HG03432 (cell line): ENCODE measurements at regions not wholly inside any gene's neighbourhood (a gene's known extent, or its start where the extent isn't known, plus 50 kb on each side); places are given as distances from the start of the nearest gene placed in this dataset.

Experiments
- ATAC-seq: cut with Tn5 transposase; IDR thresholded peaks from one replicate; pipeline ENCODE4 v1.9.1; 2021; ENCODE audit warnings: mild to moderate bottlenecking, moderate library complexity; ENCODE audit not compliant: unreplicated experiment

DNA sequence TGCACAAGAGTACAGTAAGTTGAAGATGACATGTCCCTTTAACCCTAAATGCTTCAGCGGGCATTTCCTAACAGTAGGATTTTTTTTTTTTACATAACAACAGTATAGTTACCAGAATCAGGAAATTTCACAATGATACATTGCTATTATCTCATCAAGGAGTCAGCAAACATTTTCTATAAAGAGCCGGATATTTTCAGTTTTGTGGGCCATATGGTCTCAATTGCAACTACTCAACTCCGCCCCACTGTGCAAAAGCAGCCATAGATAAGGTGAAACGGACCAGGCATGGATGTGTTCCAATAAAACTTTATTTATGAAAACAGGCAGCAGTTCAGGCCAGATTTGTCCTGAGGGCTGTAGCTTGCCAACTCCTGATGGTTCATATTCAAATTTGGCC lies 130.6 kb downstream of the SMAD6 start:
- no peak for ATAC-seq

DNA sequence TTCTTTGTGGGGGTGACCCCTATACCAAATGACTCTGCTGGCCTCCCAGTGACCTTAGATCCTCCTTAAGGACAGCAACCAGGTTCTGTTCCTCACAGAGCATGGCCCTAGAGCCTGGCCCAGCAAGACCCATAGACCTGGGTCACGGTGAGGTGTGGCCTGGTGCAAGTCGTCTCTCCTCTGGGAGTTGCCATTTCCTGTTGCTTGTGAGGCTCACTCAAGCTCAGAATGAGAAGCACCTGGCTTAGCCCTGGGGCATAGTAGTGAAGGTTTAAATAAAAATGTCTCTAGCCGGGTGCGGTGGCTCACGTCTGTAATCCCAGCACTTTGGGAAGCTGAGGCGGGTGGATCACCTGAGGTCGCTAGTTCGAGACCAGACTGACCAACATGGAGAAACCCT lies 131.3 kb downstream of the SMAD6 start:
- no peak for ATAC-seq

DNA sequence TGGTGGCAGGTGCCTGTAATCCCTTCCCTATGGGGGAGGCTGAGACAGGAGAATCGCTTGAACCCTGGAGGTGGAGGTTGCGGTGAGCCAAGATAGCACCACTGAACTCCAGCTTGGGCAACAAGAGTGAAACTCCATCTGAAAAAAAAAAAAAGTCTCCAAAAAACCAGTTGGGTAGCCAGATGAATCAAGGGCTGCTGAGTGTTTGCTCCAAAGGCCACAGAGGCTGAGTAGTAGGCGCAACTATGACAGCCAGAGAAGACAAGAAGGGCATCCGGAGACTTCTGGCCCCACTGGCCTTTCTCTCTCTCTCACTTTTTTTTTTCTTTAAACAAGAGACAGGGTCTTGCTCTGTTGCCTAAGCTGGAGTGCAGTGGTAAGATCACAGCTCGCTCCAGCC lies 131.8 kb downstream of the SMAD6 start:
- ATAC-seq, result no peak

DNA sequence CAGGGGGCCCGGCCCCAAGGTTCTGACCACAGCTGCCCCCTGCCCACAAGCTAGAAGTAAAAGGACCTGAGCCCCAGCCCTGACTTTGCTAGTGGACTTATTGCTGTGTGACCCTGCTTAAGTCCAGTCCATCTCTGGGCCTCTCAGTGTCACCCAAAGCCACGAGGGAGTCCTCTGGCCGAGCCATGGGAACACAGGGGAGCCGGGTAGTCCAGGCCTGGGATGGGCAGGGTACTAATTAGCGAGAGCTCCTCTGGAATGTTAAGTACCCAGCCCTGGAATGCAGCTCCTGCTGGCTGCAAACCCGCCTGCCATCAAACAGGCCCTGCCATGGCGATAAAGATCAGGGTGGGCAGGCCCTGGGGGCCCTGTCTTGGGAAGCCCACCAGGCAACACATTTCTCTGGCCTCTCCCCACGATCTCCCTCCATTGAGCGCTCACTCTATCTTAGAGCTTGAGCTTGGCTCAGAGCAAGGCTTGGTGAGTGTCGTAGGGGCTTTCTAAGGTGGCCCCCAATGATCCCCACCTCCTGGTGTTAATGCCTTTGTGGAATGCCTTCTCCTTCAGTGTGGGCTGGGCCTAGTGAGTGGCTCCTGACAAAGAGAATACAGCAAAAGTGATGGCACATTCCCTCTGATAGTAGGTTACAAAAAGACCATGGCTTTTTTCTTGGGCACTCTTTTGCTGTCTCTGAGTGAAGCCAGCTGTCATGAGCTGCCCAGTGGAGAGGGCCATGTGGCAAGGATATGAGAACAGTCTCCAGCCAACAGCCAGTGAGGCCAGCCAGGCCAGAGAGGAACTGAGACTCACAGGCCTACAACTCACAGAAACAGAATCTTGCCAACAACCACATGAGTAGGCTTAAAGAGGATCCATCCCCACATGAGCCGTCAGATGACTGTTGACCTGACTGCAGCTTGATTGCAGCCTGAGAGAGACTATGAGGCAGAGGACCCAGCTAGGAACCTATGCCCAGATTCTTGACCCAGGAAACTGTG lies 133.1 kb downstream of the SMAD6 start:
- ATAC-seq, result no peak

DNA sequence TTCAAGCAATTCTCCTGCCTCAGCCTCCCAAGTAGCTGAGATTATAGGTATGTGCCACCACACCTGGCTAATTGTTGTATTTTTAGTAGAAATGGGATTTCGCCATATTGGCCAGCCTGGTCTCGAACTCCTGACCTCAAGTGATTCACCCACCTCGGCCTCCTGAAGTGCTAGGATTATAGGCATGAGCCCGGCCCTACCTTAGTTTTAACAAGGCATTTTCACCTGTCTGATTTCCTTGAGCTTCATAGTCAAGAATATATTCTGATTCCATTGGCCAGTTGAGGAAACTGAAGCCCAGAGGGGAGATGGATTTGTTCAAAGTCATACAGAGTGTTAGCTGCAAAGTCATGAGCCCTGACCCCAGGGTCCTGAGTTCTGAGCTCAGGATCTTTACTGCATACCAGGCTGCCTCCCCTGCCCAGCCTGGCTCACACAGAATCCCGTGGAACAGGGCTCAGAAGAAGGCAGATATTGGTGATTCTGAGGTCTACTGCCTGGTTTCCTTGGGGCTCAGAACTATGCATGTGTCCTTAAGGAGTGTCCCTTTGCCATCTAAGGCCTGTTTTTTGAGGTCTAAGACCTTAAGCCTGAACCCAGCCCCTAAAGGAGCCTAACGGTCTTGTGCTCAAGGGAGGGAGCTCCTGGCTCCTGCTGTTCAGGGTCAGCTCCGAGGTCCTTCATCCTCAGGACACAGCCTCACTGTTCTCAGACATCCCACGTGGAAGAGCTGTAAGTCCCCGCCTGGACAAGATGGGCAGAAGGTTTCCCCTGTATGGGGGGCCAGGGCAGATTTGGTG lies 134.4 kb downstream of the SMAD6 start:
- no peak for ATAC-seq

DNA sequence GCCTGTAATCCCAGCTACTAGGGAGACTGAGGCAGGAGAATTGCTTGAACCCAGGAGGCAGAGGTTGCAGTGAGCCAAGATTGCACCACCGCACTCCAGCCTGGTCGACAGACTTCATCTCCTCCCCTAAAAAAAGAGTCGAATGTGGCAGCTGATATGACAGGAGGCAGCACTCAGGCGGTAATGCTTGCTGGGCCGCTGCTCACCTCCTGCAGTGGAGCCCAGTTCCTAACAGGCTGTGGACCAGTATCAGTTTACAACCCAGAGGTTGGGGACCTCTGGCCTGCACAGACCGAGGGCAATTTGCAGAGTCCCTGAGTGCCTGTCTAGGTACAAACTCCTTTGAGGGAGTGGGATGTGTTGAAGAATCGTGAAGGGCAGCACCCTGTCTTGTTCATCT lies 136.2 kb downstream of the SMAD6 start:
- ATAC-seq, result no peak

DNA sequence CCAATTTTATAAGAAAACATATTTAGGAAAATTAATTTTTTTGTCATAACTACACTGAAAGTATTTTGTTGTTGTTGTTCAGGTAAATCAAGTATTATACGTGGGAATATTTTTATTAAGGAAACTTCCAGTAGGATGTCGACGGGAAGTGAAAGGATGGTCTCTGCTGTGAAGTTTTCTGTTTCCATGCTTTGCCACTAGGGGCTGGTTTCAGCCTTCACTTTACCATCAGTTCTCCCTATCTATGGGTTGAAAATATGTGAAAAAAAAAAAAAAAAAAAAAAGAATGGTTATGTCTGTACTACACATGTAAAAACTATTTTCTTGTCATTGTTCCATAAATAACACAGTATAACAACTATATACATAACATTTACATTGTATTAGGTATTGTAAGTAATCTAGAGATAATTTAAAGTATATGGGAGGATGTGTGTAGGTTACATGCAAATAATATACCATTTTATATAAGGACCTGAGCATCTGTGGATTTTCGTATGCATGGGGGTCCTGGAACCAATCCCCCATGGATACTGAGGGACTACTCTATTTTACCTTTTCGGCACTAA lies 136.7 kb downstream of the SMAD6 start:
- no peak for ATAC-seq

DNA sequence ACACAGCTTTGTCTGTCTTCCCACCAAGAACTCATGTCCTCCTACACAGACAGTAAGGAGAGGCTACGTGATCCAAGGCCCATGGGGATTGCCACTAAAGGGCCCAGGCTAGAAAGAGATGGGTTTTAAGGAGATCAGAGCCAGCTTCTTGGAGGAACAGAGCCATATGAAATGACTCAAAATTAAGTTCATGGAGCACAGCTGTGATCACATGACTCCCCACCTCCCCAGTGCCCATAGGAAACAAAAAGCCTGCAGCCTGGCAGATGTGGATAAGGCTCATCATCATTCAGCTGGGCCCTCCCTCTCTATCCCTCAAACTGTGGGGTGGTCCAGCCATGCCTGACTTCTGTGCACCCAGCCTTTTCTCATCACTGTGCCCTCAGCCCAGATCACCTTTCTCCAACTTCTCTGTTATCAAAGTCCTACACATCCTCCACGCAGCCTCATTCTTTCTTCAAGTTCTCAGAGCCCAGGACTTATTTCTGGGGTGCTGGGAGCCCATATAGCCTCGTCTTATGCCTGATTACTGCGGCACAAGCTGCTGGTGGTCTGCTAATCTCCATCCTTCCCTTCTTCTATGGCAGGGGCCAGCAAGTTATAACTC lies 137.6 kb downstream of the SMAD6 start:
- no peak for ATAC-seq

DNA sequence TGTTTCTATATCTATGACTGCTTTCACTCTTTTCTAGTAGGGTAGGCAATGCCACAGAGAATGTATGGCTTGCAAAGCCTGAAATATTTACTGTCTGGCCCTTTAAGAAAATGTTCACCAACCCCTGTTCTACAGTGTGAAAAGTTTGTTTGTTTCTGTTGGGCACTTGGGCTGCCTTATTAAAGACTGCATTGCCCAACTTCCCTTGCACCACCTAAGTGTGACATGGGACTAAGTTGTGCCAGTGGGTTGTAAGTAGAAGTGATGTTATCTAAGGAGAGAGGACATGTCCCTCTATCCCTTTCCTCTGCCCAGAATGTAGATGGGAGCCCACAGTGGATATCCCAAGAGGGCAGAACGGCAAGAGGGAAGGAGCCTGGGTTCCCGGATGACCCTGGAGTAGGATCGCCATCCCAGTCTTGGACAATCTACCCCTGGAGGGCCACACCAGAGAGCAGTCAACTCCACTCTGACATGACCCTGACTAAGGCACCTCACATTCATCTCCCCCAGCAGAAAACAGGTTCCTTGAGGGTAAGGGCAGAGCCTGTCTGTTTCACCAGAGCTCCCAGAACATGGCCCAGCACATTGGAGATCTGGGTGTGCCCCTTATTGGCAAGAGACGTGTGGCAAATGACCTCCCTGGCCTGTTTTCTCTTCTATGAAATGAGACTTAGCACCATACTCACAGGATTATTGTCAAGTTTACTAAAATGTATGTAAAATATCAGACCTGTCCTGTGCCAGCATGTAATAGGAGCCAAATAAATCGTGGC lies 138.8 kb downstream of the SMAD6 start:
- ATAC-seq, result no peak

DNA sequence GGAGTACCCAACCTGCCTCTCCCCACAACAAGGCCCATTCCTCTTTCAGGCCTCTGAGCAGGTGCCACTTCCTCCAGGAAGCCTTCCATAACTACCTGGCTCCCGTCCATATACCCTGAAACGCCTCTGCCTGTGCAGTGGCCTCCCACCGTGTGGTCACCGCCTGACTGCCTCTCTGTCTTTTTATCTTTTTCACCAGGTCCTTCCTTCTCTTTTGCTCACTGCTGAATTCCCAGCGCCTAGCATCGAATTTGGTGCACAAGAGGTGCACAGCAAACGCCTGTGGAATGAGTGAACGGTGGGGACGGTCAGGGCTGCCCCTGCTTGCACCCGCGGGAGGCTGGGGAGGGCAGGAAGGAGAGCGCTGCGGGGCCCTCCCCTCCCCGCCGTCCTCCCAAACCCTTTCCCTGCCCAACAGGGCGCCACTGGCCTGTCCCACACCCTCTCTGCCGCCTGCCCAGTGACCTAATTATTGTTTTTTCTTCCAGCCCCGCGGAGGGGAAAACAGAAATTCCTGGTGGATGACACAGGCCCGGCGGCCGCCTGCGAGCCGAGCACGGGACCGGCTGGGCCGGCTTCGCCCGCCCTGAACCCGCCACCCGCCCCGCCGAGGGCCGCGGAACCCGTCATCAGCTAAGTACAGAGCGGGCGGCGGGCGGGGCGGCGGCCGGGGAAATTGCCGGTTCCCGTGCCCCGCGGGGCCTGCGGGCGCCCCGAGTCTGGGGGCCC lies 140.1 kb downstream of the SMAD6 start:
- no peak for ATAC-seq

DNA sequence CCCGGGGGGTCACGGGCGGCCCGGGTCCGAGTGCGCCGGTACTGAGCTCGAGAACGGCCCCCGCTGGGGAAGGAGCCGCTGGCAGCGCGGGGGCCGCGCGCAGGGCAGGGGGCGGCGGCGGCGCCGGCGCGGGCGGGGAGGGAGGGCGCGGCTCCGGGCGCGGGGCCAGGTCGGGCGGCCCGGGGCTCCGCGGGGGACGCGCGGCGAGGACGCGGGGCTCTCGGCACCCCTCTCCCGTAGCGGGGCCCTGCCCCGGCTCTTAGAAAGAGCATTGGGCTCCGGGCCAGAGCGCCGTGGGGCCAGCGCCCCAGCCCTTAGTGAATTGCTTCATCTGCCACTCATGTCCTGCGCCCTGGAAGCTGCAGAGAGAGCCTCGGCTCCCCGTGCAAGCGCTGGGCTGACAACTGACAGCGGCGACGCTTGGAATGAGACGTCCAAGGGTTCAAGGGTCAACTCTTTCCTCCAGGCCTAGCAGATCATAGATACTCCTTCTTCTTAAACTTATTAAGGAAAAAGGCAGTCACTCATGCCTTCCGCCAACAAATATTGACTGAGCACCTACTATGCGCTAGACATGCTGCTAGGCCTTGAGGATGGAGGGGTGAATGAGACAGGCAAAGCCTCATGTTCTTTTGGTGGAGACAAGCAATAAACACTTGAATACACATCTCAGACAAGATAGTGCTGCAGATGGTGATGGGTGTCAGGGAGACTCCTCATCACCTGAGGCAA lies 140.8 kb downstream of the SMAD6 start:
- ATAC-seq, result no peak

DNA sequence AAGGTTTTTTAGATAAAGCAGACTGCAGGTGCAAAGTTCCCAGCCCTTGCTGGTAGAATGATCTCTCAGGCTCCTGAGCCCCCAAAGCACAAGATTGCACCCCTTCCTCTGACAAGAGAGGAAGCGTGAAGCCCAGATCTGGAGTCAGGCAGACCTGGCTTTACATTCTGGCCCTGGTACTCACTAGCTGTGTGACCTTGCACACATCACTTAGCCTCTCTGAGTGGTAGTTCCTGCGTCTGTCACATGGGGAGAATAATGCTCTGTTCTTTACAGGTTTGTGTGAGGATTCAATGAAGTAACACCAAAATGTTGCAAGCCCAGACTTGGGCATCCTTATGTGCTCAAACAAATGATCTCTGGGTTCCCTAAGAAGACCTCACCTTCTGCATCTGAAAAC lies 141.5 kb downstream of the SMAD6 start:
- no peak for ATAC-seq

DNA sequence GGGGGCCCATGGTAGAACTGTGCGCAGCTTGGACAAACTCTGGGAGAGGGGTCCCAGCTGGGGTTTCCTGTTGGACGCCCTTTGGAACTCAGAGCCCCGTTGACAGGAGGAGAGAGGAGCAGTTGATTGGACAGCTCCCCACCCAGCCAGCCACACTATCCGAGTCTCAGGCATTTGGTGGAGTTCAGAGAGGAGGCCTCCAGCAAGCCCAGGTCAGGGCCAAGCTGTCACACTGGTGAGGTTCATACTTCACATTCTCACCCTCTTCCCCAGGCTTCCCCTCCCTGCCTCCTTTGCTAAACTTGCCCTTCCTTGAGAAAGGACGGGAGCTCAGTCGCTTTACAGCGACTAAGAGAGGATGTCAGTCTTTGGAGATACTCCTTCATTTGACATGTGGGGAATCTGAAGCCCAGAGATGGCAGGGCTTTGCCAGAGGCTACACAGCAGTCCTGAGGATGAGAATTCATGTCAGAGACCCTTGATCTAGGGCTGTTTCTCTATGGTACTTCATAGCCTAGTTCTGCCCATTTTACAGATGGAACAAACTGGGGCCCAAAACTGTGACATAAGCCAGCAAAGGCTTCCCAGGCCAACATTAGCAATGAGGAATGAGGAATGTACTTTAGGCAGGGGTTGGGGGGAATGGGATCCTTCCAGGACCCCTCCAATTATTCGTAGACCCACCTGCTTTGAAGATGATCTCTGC lies 142.2 kb downstream of the SMAD6 start:
- no peak for ATAC-seq

DNA sequence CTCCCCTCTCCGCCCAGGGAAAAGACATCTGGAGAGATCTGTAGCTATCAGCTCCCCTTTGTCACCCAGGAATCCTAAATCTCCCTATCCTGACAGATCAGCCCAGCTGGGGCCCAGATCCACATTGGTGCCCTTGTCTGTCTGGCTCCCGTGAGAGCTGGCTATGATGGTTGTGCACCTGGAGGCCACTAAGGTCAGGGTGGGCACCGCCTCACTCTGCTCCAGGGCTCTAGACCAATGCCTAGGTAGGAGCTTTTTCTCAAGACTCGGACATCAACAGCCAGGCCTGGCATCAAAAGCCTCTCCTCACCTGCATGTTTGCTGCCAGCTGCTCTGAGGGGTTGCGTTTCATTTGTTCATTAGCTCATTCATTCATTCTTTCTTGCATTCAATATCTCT lies 142.7 kb downstream of the SMAD6 start:
- no peak for ATAC-seq

DNA sequence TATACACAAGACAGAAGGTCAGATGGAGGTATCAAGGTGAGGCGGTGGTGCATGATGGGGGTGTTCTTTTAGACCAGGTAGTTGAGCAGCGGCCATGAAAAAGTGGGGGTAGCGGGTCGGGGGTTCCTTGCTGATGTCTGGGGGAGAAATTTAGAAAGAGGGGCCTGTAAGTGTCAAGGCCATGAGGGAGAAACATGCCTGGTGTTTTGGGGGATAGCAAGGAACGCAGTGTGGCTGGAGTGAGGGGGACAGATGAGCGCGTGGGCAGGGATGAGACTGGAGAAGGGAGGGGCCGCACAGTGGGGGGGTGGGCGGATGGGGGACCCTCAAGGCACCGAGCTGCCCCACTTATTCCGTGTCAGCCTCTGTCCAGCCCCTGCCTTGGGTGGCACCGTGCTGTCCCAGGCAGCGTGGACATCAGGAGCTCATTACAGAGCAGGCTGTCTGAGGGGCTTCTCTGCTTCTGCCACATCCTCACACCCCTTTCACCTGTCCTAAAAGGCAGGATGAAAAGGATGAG lies 143.3 kb downstream of the SMAD6 start:
- ATAC-seq, result no peak

DNA sequence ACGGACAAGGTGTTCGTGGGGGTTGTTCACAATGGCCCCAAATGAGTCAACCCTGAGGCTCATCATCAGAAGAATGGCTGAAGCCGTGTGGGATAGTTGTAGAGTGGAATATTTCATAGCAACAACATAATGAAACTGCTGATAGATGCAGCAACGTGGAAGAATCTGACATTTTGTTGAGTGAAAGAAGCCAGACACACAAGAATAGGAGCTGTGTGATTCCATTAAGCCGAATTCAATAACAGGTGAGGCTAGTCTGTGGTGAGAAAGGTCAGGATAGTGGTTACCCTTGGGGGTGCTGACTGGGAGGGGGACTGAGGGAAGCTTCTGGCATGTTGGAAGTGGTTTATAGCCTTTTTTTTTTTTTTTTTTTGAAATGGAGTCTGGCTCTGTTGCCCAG lies 144.0 kb downstream of the SMAD6 start:
- ATAC-seq, result no peak

DNA sequence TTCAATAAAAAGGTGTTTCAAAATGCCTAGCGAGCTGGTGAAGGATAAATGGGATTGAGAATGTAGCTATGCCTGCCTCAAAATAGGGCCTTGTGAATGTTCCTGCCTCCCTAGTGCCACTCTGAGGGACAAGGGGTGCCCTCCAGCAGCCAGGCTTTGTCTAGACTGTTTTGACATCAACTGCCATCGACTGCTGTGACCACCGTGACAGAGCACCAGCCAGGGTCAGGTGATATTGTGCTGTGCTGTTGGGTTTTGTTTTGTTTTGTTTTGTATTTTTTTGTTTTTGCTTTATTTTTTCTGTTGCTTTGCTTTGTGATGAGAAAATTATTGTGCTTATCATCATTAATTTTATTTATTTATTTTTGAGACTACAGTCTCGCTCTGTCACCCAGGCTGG lies 144.8 kb downstream of the SMAD6 start:
- no peak for ATAC-seq

DNA sequence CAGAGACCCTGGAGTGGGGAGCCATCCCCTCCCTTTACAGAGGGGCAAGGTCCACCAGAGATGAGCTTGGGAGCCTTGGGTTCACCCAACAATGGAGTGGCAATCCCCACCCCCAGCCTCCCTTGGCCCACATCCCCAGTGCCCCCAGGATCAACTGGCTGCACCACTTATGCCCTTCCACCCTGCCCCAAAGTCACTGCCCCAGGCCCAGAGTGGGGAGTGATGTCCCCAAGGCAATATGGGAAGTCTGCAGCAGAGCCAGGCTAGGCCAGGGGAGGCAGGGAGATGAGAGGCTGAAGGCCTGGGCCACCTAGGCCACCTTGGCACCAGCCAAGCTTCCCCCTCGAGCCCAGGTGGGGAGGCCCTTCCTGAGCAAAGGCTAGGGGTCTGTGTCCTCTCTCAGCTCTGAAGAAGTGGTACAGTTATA lies 145.5 kb downstream of the SMAD6 start:
- no peak for ATAC-seq
